ENCODE measurements at regions not wholly inside any gene's neighbourhood (a gene's known extent, or its start where the extent isn't known, plus 50 kb on each side); places are given as distances from the start of the nearest gene placed in this dataset.

GRCh38 chr6:74256381-74256780 lies 560.4 kb downstream of the CD109 start:
- TF ChIP-seq CTCF (IDR thresholded peaks at IDR 0.05; ENCODE audit: insufficient read depth, low read depth, low read length) (no peak), EZH2 (IDR thresholded peaks at IDR 0.05; ENCODE audit: insufficient read depth, low read length) (no peak)

Measured in astrocyte (in vitro differentiated cells and primary cell).